HCT116 (cell line): ENCODE measurements at regions not wholly inside any gene's neighbourhood (a gene's known extent, or its start where the extent isn't known, plus 50 kb on each side); places are given as distances from the start of the nearest gene placed in this dataset.

Source experiments
- ATAC-seq: fragments of 200-7000 bp; cut with Tn5 transposase; 2 replicates; pipeline ENCODE4 v1.9.1; 2020; ENCODE audit warnings: mild to moderate bottlenecking, moderate library complexity
- BruUV-seq: library from RNA; stranded (reverse); fragments of 400-500 nt; replicated peaks from 2 replicates; lab custom pipeline; 2021; lab: Mats Ljungman, UMichigan
- CTCF ChIA-PET: fragments of 300-600 bp; sonication (Branson Sonifier 250); formaldehyde crosslinking; loops from one replicate; lab custom pipeline; 2021; ENCODE audit warnings: antibody characterized with exemption; lab: Charles Lee
- POLR2A ChIA-PET: fragments of 300-600, 350-600 bp; sonication (Branson Sonifier 250); formaldehyde crosslinking; loops from one replicate; lab custom pipeline; 2021; ENCODE audit warnings: antibody characterized with exemption; lab: Charles Lee
- RAD21 ChIA-PET, 2 experiments: fragments of 300-600 bp; sonication (Branson Sonifier 250); formaldehyde crosslinking; loops; one replicate each; lab custom pipeline; 2023; ENCODE audit warnings: low total read pairs in 2 of 2; ENCODE audit not compliant: uncharacterized antibody in 2 of 2, unreplicated experiment in 2 of 2, low non-redundant PET in 1 of 2; lab: Charles Lee
- DNase-seq: peaks from one replicate; pipeline ENCODE4 v3.0.0-alpha.2; 2010; ENCODE audit warnings: low read depth, low spot score
- H2AFZ ChIP-seq: fragments of 200-600 bp; shearing (Covaris generic), sonication (generic); 2 replicates; pipeline ENCODE4 v1.6.1; 2017; ENCODE audit warnings: low read depth, mixed run types, mixed read lengths, antibody characterized with exemption, low read length; ENCODE audit not compliant: poor library complexity, severe bottlenecking
- H3K27ac ChIP-seq: 2 replicates; pipeline ENCODE4 v1.5.1; 2012; ENCODE audit warnings: low read depth, low read length
- H3K27me3 ChIP-seq: fragments of 200-600 bp; sonication (generic); 2 replicates; pipeline ENCODE4 v1.6.1; 2016; ENCODE audit warnings: mixed run types, low read length, mixed read lengths; ENCODE audit not compliant: insufficient read depth
- H3K36me3 ChIP-seq, 2 experiments: fragments of 200-500 bp in 1 of 2; fragments of 200-600 bp in 1 of 2; sonication (Bioruptor generic) in 1 of 2; sonication (generic) in 1 of 2; 2 replicates each; pipeline versions ENCODE4 v1.5.1 to v1.6.1; 2014 to 2016; ENCODE audit warnings: low read length in 2 of 2, inconsistent platforms in 1 of 2, mixed read lengths in 1 of 2, mixed run types in 1 of 2; ENCODE audit not compliant: insufficient read depth in 2 of 2, control insufficient read depth in 1 of 2
- H3K4me1 ChIP-seq, 2 experiments: fragments of 200-600 bp in 1 of 2; sonication (generic) in 1 of 2; 2 replicates each; pipeline versions ENCODE4 v1.5.1 to v1.6.1; 2012 to 2017; ENCODE audit warnings: low read length in 2 of 2, inconsistent platforms in 1 of 2, mild to moderate bottlenecking in 1 of 2, mixed read lengths in 1 of 2, mixed run types in 1 of 2, moderate library complexity in 1 of 2; ENCODE audit not compliant: insufficient read depth in 2 of 2, control insufficient read depth in 1 of 2
- H3K4me2 ChIP-seq: fragments of 200-600 bp; sonication (generic); 2 replicates; pipeline ENCODE4 v1.6.1; 2017; ENCODE audit warnings: mixed run types, low read length, mixed read lengths
- H3K4me3 ChIP-seq, 2 experiments: fragments of 200-600 bp in 1 of 2; sonication (generic) in 1 of 2; replicated peaks in 1 of 2; 2 replicates each; pipeline ENCODE4 v1.5.1; 2011 to 2016; ENCODE audit warnings: low read length in 2 of 2, control low read depth in 1 of 2, low read depth in 1 of 2, mild to moderate bottlenecking in 1 of 2, mixed read lengths in 1 of 2, mixed run types in 1 of 2
- H3K79me2 ChIP-seq: fragments of 200-600 bp; sonication (generic); 2 replicates; pipeline ENCODE4 v1.6.1; 2017; ENCODE audit warnings: mild to moderate bottlenecking, mixed run types, low read length, moderate library complexity, mixed read lengths; ENCODE audit not compliant: insufficient read depth
- H3K9ac ChIP-seq: fragments of 200-600 bp; sonication (generic); 2 replicates; pipeline ENCODE4 v1.6.1; 2016; ENCODE audit warnings: low read length, mixed read lengths
- H3K9me2 ChIP-seq: fragments of 200-600 bp; sonication (generic), shearing (Covaris generic); 2 replicates; pipeline ENCODE4 v1.6.1; 2017; ENCODE audit warnings: mixed run types, mild to moderate bottlenecking, moderate library complexity; ENCODE audit not compliant: insufficient read depth
- H3K9me3 ChIP-seq, 2 experiments: fragments of 200-500 bp in 1 of 2; fragments of 200-600 bp in 1 of 2; sonication (Bioruptor generic) in 1 of 2; sonication (generic) in 1 of 2; 2 replicates each; pipeline ENCODE4 v1.6.1; 2014 to 2017; ENCODE audit warnings: low read length in 2 of 2, mixed read lengths in 2 of 2, inconsistent platforms in 1 of 2, low read depth in 1 of 2, mild to moderate bottlenecking in 1 of 2, mixed run types in 1 of 2, moderate library complexity in 1 of 2; ENCODE audit not compliant: control insufficient read depth in 1 of 2, insufficient read depth in 1 of 2
- H4K20me1 ChIP-seq: fragments of 200-600 bp; sonication (generic), shearing (Covaris generic); 2 replicates; pipeline ENCODE4 v1.6.1; 2017; ENCODE audit warnings: mixed run types, mild to moderate bottlenecking, moderate library complexity; ENCODE audit not compliant: insufficient read depth
- ATF3 ChIP-seq: IDR thresholded peaks from 2 replicates; pipeline ENCODE4 v1.6.1; 2012
- CTCF ChIP-seq, 3 experiments: fragments of 200-600 bp in 1 of 3; sonication (generic) in 1 of 3; IDR thresholded peaks in 2 of 3; conservative IDR thresholded peaks in 1 of 3; 2 replicates each; pipeline ENCODE4 v1.5.1; 2012 to 2017; ENCODE audit warnings: low read depth in 2 of 3, low read length in 2 of 3, antibody characterized with exemption in 1 of 3, borderline replicate concordance in 1 of 3, control low read depth in 1 of 3, mild to moderate bottlenecking in 1 of 3, mixed read lengths in 1 of 3, mixed run types in 1 of 3, moderate library complexity in 1 of 3; ENCODE audit not compliant: insufficient read depth in 1 of 3
- EZH2phosphoT487 ChIP-seq: fragments of 200-600 bp; IDR thresholded peaks from 2 replicates; pipeline ENCODE4 v1.6.1; 2018; ENCODE audit warnings: antibody characterized with exemption, borderline replicate concordance
- JUND ChIP-seq: IDR thresholded peaks from 2 replicates; pipeline ENCODE4 v1.6.1; 2012
- POLR2AphosphoS5 ChIP-seq: IDR thresholded peaks from 2 replicates; pipeline ENCODE4 v1.6.1; 2011; ENCODE audit warnings: mild to moderate bottlenecking, low read depth, low read length, moderate library complexity
- REST ChIP-seq: IDR thresholded peaks from 2 replicates; pipeline ENCODE4 v1.6.1; 2012; ENCODE audit warnings: low read depth
- SP1 ChIP-seq: IDR thresholded peaks from 2 replicates; pipeline ENCODE4 v1.6.1; 2012; ENCODE audit warnings: low read depth
- YY1 ChIP-seq: IDR thresholded peaks from 2 replicates; pipeline ENCODE4 v1.6.1; 2011; ENCODE audit warnings: low read length, low read depth, moderate library complexity, mild to moderate bottlenecking; ENCODE audit not compliant: insufficient replicate concordance; ENCODE audit errors: extremely low read depth
- ZBTB33 ChIP-seq: IDR thresholded peaks from 2 replicates; pipeline ENCODE4 v1.6.1; 2011; ENCODE audit warnings: mild to moderate bottlenecking, low read length, moderate library complexity; ENCODE audit not compliant: insufficient replicate concordance; ENCODE audit errors: extremely low read depth
- intact Hi-C: fragments of 100-400 bp; cut with micrococcal nuclease; formaldehyde crosslinking; loops from 2 replicates; pipeline ENCODE4 v1.10.0; 2022

GRCh38 chr18:78711316-78711715 lies 268.3 kb upstream of the SALL3 start:
- no peak overlapping the region for H2AFZ ChIP-seq
- intact Hi-C loops = no loop called here
- H4K20me1 ChIP-seq = no peaks in the 10 kb centered on the region
- H3K27ac ChIP-seq = no peak overlapping the region
- no peak for DNase-seq
- H3K4me1 ChIP-seq = no peaks in the 10 kb centered on the region
- no peak for ATAC-seq
- H3K9ac ChIP-seq = no peak overlapping the region
- peaks cover 13% of the 10 kb centered on the region for H3K27me3 ChIP-seq
- ChIA-PET RAD21 (no interaction called here), POLR2A (no interaction called here), CTCF (no interaction called here)
- no peaks in the 10 kb centered on the region for H3K79me2 ChIP-seq
- H3K4me3 ChIP-seq = no peak overlapping the region
- H3K9me3 ChIP-seq = no peaks in the 10 kb centered on the region
- BruUV-seq = no TSS peak
- TF ChIP-seq REST (no peak), POLR2AphosphoS5 (no peak)
- H3K36me3 ChIP-seq = no peaks in the 10 kb centered on the region
- H3K9me2 ChIP-seq = no peaks in the 10 kb centered on the region
- H3K4me2 ChIP-seq = no peak overlapping the region

- intact Hi-C loops = no loop called here
- Histone ChIP-seq H3K27ac (no peak overlapping the region), H3K9ac (no peak overlapping the region), H3K36me3 (no peaks in the 10 kb centered on the region), H3K27me3 (peaks cover 13% of the 10 kb centered on the region), H3K4me1 (no peaks in the 10 kb centered on the region), H3K9me2 (no peaks in the 10 kb centered on the region), H3K4me2 (no peak overlapping the region), H3K9me3 (no peaks in the 10 kb centered on the region), H3K4me3 (no peak overlapping the region), H4K20me1 (no peaks in the 10 kb centered on the region), H3K79me2 (no peaks in the 10 kb centered on the region), H2AFZ (no peak overlapping the region)
- ChIA-PET POLR2A (no interaction called here), RAD21 (no interaction called here), CTCF (no interaction called here)
- DNase-seq (no peak), ATAC-seq (no peak)
- no TSS peak for BruUV-seq
- TF ChIP-seq ATF3 (no peak), YY1 (no peak), EZH2phosphoT487 (no peak), SP1 (no peak), JUND (no peak), ZBTB33 (no peak), CTCF (IDR thresholded peaks at IDR 0.05 in 2 of 3, conservative IDR thresholded peaks at IDR 0.05 in 1 of 3; ENCODE audit: borderline replicate concordance in 1 of 3, insufficient read depth in 1 of 3, low read depth in 2 of 3, low read length in 2 of 3) (no peak)
Measured at GRCh38 chr18:78711971-78712370, 267.6 kb upstream of the SALL3 start.
